G401.6 (cell line): ENCODE measurements at regions not wholly inside any gene's neighbourhood (a gene's known extent, or its start where the extent isn't known, plus 50 kb on each side); places are given as distances from the start of the nearest gene placed in this dataset.

Experiments used
- FAIRE-seq: peaks from 2 replicates; lab custom pipeline; 2012; peaks lifted over from hg19 to GRCh38; lab: Jason Lieb, UNC

DNA sequence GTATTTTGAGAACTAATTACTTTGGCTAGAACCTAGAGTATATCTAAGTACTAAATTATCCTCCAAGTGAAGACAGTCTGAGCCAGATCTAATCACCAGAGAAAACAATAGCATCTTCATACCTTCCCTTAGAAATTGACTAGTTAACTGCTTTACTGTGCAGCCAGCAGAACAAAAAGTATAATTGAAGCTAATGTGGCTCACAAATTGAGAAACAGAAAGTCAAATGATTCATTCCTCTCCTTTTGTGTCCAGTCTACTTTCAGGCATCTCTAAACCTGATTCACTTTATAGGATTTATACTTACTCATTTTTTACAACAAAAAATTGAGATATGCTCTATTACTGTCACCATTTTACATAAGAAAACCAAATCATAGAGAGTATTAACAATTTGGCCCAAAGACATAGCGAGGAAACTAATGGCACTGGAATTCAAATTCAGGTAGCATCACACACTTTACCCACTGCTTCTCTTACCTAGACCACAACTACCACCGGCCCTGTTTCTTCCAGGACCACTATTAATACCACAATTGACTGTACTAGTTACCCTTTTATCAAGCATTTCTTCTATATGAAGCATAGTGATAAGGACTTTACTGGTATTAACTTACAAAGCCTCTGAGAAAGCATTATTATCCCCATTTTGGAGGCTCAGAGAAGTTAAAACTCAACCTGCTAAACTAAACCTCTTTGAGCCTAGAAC lies 1402.6 kb upstream of the TENM4 start:
- FAIRE-seq: no peak

DNA sequence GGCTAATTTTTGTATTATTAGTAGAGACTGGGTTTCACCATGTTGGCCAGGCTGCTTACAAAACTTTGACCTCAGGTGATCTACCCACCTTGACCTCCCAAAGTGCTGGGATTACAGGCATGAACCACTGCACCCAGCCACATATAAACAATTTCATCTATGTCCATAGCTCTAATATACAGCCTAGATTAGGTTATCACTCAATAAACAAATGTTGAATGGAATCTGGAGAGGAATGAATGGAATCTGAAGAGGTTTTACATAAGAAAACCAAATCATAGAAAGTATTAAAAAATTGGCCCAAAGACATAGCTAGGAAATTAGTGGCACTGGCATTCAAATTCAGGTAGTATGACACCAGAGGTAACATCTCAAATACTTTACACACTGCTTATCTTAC lies 1401.4 kb upstream of the TENM4 start:
- FAIRE-seq: no peak

DNA sequence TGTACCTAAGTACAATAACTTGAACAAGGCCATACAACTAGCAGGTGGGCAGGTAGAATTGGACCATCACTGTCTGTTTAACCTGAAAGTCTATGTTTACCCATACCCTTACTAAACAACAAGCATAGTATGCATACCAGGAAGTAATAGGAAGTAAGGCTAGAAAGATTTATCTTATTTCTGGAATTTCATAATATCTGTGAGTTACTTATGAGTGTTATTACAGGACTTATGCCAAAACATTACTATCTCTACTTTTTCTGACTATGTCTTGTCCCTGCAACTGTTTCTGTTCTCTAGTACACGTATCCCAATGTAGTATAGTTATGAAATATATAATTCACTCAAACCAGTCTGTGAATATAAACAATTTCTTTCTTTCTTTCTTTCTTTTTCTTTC lies 1400.8 kb upstream of the TENM4 start:
- no peak for FAIRE-seq

DNA sequence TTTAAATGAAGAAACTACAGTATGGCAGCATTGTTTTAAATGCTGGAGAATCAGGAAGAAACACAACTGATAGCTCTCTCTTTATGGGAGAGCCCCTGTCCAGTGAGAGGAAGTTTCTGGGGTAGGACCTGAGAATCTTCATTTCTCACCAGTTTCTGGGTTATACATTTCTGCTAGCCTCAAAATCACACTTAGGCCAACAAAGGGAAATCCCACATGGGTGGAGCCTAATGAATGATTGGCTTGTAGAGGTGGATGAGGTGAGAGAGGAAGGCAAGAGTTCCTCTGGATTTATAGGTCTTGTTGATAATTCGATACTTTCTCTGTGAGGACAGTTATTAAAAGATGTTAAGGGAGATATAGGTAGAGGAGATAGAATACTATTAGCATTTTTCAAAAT lies 1397.3 kb upstream of the TENM4 start:
- no peak for FAIRE-seq

DNA sequence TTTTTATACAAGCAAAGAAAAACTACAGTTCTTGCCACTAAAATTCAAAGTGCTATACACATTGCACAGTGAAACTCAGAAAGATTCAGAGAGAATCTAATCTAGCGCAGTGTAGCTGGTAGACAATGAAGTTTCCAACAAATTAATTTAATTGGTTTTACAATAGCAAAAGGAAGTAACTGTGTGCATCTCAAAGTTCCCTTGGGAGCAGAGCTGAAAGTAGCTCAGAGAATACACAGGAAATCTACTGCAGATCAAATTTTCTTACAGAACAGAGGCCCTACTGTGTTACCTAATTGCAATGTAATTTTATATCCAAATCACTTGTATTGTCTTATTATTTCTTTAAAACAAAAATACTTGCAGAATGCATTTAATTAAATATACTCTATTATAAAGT lies 1396.2 kb upstream of the TENM4 start:
- no peak for FAIRE-seq

DNA sequence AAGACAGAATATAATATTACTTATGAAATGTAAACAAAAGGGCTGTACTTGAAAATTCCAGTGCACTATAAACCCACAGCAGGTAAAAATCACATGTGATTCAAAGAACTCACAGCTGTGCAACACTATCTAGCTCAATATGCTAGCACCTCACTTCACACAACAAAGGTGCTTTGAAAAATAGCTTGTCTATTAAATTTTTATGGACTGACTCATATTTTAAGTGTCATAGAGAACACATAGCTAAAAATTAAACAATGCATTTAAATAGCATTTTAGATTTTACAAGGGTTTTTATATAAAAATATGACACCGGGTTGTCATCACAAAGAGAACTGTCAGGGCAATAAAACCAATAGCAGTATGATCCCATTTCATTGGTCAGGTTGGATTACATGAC lies 1390.5 kb upstream of the TENM4 start:
- no peak for FAIRE-seq

DNA sequence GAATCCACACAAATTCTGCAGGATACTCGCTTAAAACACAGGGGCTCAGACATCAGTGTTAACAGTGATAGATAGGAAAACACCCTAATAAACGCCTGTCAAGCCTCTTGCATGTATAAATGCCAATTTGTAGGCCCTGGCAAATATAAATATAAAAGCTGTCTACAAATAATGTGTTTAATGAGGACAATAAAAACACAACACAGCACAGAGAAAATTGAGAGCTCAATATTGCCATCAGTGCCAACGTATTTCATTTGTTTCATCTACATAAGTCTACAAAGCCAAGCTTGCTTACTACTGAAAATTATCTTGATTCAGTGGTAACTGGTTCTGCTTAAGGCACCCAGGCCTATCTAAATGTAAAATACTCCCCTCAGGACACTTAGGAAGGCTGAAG lies 1387.0 kb upstream of the TENM4 start:
- no peak for FAIRE-seq

DNA sequence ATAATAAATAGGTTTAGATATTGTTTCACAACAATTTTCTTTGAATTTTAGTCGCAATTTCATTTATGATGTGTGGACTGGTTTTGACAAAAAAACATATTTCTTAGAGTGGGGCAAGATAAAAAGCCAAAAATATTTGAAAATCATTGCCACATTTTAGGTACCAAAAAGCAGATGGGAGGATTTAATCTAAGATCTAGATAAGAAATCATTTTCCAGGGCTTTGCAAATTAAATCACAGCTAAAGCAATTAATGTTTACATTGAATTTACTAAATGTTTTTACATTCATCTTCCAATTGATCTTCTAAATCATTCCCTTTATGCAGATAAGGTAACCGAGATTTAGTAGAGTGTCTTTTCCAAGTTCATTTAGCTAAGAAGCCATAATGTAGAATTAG lies 1386.0 kb upstream of the TENM4 start:
- no peak for FAIRE-seq

DNA sequence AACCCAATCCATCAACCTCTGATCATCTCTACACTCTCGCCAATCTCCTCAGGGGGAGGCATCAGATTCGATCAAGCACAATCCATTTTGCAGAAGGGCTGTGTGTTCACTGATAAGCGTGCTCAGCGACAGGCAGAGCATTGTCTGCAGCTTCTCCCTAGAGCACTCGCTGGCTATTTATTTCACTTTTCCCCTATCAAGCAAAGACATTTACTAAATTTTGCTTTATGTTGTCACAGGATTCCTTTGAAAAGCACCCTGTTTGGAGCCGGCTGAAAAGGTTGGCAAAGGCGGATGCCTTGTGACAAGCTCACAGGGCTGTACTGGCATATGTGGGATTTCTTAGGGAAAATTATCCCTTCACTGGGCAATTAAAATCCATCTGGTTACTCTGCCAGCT lies 1381.5 kb upstream of the TENM4 start:
- FAIRE-seq: no peak

DNA sequence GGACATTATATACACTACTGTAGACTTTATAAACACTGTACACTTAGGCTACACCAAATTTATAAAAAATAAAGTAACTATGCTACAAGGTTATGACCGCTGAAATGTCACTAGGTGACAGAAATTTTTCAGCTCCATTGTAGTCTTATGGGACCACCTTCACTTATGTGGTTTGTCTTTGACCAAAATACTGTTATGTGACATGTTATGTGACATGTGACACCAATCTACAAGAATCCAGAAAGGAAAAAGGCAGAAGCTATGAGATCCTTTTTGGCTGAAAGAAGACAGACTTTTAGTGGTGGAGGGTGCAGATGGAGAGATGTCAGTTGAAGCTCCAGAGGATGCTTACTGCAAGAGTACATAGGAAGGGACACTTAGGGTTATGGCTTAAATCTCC lies 1378.4 kb upstream of the TENM4 start:
- no peak for FAIRE-seq

DNA sequence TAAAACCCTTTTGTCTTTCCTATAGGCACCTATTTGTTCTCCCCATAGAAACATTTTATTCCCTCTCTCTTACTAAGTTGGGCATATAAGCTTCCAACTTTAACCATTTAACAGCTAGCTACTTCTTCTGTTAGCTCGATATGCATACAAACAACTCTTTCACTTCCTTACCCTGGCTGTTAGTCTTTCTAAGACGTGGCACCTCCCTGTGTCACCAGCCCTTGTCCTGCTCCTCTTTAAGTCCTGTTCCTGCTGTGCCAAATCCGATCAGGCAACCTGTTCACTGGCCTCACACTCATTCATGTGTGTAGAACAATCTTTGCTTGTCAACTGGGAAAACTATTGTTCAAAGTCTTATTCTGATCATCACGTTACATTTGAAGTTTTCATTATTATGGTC lies 1376.1 kb upstream of the TENM4 start:
- FAIRE-seq: no peak

DNA sequence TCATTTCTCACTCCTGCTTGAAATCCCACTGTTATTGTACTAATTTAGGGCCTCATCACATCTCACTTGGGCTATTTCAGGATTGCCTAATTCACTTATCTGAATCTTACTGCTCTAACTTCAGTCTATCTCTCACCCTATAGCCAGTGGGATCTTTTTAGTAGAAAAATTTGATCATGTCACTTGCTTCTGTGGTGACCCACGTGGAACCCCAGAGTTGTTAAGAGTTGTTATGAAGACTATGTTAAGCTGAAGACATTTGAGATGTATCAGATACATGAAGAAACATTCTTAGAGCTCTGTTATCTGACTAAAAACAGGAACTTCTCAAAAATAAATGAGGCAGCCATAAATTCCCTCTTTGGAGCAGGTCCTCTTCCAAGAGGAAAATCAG lies 1375.6 kb upstream of the TENM4 start:
- FAIRE-seq: no peak

DNA sequence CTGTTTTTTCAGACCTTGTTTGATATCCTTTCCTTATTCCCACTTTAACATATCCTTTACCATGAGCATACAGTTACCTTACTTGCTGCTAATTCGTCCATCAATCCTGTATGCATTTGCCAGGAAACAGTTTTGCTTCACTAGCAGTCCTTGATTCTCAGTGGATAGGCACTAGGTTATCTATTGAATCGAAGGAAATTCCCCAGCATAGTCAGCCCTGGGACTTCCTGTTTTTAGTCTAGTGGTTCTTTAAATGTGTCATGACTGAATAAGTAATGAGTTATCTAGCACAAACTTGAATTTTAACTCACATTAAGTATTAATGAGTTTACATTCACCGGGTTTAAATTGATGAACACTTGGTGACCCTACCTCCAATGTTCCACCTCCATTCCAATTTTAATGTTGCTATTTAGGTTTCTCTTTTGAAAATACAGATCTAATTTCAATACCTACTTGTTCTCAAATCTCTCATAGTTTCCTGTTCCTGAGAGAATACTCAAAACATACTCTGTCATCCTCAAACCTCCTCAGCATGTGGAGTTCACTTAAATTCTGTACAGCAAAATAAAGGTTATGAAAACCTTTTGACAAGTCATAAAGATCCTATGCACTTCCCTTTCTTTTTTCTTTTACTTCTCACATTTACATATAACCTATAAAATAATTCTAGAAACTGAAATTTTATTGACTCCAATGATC lies 1375.1 kb upstream of the TENM4 start:
- no peak for FAIRE-seq

DNA sequence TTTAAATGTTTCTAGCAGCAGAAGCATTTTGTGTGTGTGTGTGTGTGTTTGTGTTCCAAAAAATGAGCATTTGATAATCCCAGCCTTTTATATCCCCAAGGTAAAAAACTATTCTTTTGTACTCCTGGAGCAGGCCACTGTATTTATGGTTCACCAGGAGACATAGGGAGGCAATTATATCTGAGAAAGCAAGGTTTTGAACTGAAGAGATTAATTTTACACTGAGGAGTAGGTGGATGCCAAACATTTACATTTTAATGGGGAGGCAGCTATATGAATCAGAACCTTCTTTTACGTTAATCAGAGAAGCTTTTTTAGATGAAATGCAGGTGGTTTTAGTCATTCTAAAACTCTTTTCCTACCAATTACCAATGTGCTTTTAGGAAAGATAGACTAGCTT lies 1374.0 kb upstream of the TENM4 start:
- FAIRE-seq: no peak

DNA sequence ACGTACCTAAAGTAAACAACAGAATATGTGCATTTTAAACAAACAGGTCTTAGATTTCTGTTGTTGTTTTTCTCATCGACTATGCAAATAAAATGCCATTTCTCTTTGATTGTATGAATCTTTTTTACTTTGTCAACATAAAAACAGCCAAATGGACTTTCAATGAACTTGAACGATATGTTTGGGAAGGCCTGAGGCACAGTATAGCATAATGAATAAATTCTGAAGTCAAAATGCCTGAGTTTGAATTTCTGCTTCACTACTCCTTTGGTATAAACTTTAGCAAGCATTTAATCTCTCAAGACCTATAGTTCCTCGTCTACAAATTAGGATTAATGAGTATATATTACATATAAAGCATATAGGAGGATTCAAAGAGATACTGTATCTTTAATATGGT lies 1369.9 kb upstream of the TENM4 start:
- no peak for FAIRE-seq

DNA sequence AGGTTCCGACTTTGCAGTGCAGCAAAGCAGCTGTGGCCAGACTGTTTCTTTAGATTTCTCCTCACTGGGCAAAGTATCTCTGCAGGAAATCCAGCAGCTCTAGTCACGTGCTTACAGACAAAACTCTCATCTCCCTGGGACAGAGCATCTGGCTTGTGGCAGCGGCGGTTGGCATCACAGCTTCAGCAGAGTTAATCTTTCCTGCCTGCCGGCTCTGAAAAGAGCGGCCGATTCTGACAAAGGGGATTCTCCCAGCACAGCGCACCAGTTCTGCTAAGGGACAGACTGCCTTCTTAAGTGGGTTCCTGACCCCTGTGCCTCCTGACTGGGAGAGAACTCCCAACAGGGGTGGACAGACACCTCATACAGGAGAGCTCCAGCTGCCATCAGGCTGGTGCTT lies 1357.3 kb upstream of the TENM4 start:
- no peak for FAIRE-seq

DNA sequence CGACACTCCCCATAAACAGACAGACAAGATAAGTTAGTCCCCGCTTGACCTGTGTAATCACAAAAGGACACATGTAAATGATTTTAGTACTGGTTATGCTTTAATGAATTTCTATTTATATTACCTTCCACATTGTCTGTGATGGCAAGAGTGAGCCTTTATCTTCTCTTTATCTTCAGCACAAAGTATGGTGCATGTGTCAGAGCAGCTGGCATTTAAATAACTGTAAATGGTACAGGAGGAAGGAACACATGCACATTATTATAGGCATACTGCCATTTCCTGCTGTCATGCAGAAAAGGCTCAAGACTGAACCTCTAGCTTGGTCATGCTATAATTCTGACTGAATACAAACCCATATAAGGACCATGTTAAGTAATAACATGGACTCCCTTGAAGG lies 1342.7 kb upstream of the TENM4 start:
- FAIRE-seq: no peak

DNA sequence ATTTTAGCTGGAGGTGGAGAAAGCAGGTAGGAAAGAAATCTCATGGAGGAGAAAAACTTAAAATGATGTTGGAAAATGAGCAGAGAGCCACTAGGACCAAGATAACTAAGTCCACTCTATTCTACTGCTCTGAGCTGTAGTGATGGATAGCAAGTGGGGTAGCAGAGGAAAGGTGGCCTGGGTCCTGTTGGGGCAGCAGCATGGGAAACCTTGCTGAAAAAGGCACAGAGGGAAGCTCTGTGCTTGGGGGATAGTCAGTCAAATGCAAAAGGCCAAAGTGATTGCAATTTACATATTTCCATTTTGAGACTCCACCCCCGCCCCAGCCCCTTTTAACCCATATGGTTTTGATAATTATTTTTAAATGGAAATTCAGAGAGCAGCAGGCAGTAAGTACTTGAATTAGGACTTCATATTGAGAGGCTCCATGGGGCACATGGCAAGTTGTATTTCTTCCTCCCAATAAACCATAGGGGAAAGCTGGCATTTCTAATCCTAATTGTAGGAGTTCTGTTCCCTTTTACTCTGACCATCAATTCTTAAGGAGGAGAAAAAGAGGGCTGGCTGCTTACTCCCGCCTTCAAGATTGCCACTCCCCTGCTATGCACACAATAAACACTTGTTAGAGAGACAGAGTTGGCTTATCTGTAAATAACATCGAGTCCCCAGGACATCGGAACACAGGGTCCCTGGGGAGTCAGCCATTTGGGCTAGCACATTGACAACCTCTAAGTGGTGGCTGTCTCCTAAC lies 1341.5 kb upstream of the TENM4 start:
- FAIRE-seq: no peak

DNA sequence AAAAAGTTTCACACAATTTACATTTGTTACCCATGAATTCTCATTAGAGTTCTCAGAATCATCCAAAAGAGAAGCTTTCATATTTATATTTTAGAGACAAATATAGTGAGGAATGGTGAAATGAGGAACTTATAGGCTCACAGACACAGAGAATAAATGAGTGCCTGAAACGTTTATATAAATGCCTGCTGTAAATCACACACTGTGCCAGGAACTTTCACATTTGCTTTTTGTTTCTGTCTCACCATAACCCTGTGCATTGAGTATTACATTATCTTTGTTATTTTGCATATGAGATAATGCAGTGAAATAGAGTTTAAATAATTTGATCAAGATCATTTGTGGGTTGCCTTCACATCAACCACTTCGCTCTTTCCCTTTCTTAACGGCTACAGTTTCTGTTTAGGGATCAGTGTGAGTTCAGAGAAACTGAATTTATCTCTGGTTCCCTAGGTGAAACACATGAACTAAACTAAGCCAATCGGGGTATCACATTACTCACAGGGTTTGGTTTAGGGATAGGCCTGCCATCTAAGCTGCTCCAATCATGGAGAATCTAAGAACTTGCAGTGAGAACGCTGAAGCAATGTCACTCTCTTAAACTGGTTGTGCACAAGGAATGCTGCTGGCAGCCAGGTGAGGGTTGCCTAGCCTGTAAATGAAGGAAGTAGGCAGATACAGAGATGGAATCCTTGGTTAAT lies 1339.2 kb upstream of the TENM4 start:
- FAIRE-seq: no peak

DNA sequence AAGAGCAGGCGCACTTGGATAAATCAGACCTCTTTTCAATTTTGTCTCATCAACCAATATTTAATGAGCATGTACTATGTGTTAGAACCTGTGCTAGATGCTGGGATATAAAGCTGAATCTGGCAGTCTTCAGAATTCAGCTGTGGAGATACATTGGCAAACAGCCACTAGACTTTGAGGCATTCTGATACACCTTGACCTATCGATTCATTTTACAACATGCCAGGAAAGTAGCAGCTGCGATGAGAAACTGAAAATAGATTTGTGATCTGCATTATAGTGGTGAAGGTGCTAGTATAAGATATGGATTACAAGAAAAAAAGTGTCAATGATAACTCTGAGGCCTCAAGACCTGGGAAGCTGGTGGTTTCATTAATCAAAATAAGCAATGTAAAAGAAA lies 1338.1 kb upstream of the TENM4 start:
- no peak for FAIRE-seq

DNA sequence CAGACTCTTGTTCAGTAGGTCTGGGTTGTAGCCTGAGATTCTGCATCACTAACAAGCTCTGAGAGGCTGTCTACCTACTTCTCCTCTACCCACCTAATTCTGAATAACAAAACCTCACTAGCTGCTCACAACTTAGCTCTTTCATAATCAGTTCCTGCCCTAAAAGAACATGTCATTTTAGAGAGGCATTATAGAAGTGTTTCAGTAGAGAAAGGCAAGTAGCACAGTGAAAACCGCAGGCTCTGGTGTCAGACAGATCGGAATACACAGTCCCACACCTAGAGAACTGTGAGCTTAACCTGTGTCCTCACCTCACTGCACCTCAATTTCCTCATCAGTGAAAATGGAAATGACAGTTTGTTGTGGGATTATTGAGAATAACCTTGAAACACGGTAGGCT lies 1337.6 kb upstream of the TENM4 start:
- no peak for FAIRE-seq

DNA sequence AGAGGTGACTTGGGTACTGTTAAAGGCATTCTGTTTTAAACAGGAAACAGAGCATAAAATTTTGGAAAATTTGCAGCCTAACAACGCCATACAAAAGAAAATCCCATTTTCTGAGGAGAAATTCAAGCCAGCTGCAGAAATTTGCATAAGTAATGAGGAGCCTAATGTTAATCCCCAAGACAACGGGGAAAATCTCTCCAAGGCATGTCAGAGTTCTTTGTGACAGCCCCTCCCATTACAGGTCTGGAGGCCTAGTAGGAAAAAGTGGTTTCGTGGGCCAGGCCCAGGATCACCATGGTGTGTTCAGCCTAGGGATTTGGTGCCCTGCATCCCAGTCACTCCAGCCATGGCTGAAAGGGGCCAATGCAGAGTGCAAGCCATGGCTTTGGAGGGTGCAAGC lies 1333.1 kb upstream of the TENM4 start:
- FAIRE-seq: no peak

DNA sequence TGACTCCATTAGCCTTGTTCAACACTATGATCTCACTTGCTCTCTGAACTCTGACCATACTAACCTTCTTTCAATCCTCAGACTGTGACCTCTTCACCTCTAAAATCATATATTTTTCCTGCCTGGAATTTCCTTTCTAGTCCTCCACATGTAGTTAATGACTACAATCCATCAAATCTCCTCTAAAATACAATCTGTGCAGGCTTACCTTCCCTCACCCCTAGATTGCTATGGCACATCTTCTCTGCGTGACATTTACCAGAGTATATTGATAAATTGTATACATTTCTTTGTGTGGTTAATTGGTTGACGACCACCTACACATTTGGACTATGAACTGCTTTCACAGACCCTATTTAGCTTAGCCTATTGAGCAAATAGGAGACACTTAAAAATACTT lies 1330.2 kb upstream of the TENM4 start:
- no peak for FAIRE-seq
